HPDE6-E6E7 (cell line): ENCODE measurements at regions not wholly inside any gene's neighbourhood (a gene's known extent, or its start where the extent isn't known, plus 50 kb on each side); places are given as distances from the start of the nearest gene placed in this dataset.
A peak's percentile ranks its signal among the peaks of the same experiment; 100 is the strongest.

Source experiments
- DNase-seq: peaks from one replicate; pipeline ENCODE4 v3.0.0; 2011; ENCODE audit warnings: missing footprints; ENCODE audit errors: extremely low spot score

GRCh38 chr4:54495091-54495490, 162.7 kb upstream of the KIT start:
- DNase-seq: no peak

GRCh38 chr4:54495641-54496040, 162.1 kb upstream of the KIT start:
- DNase-seq: no peak

GRCh38 chr4:54496412-54496811, 161.3 kb upstream of the KIT start:
- DNase-seq: no peak

- DNase-seq: no peak
Measured at GRCh38 chr4:54497947-54498346, 159.8 kb upstream of the KIT start.

- DNase-seq: peak; percentile 72
Measured at GRCh38 chr4:54498661-54499111, 159.1 kb upstream of the KIT start.

- DNase-seq: no peak
Measured at GRCh38 chr4:54499308-54500074, 158.3 kb upstream of the KIT start.

GRCh38 chr4:54505362-54505761, 152.4 kb upstream of the KIT start:
- DNase-seq: no peak

- no peak for DNase-seq
Measured at GRCh38 chr4:54505996-54506395, 151.8 kb upstream of the KIT start.

GRCh38 chr4:54509057-54509456, 148.7 kb upstream of the KIT start:
- no peak for DNase-seq

- peak; percentile 70 for DNase-seq
Measured at GRCh38 chr4:54513204-54513603, 144.6 kb upstream of the KIT start.

- no peak for DNase-seq
Measured at GRCh38 chr4:54513741-54514140, 144.0 kb upstream of the KIT start.

- no peak for DNase-seq
Measured at GRCh38 chr4:54516556-54517215, 141.1 kb upstream of the KIT start.

GRCh38 chr4:54517781-54518444, 139.8 kb upstream of the KIT start:
- DNase-seq: no peak

- peak; percentile 38 for DNase-seq
Measured at GRCh38 chr4:54525602-54526001, 132.2 kb upstream of the KIT start.

GRCh38 chr4:54526560-54526959, 131.2 kb upstream of the KIT start:
- no peak for DNase-seq

GRCh38 chr4:54527532-54527931, 130.2 kb upstream of the KIT start:
- no peak for DNase-seq

- DNase-seq: no peak
Measured at GRCh38 chr4:54539500-54540029, 118.2 kb upstream of the KIT start.

GRCh38 chr4:54540931-54541330, 116.8 kb upstream of the KIT start:
- no peak for DNase-seq

- no peak for DNase-seq
Measured at GRCh38 chr4:54541426-54542118, 116.2 kb upstream of the KIT start.

GRCh38 chr4:54542119-54542438, 115.7 kb upstream of the KIT start:
- DNase-seq: no peak

- no peak for DNase-seq
Measured at GRCh38 chr4:54542540-54543041, 115.2 kb upstream of the KIT start.
